Activated CD8-positive, alpha-beta memory T cell treated with anti-CD3 and anti-CD28 coated beads for 36 hours (primary cell): ENCODE measurements at regions not wholly inside any gene's neighbourhood (a gene's known extent, or its start where the extent isn't known, plus 50 kb on each side); places are given as distances from the start of the nearest gene placed in this dataset.

Experiments used
- CTCF ChIA-PET: fragments of 350-600 bp; sonication (Branson Sonifier 250); formaldehyde crosslinking; loops from one replicate; lab custom pipeline; 2021; ENCODE audit warnings: antibody characterized with exemption; lab: Charles Lee
- POLR2A ChIA-PET: fragments of 350-600 bp; sonication (Branson Sonifier 250); formaldehyde crosslinking; loops from one replicate; lab custom pipeline; 2021; ENCODE audit warnings: antibody characterized with exemption; lab: Charles Lee

DNA sequence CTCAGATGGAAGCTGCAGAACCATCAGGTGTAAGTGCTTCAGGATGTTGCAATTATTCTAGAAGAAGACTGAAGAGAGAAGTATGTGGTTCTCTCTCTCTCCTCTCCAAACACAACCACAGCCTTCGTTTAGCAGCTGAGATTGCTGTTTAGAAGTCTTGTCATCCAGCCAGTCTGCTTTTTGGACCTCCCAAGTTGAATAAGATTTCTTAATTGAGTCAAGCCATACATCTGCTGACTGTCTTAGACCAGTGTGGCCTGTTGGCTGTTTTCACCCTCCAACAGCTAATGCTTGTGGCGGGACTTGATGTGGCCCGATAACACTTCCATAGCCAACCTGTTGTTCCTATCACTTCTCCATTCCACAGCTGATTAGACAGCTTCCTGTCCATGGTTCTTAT is 91.3 kb upstream of the TMEM17 start:
- CTCF ChIA-PET: no interaction called here
- POLR2A ChIA-PET: no interaction called here

DNA sequence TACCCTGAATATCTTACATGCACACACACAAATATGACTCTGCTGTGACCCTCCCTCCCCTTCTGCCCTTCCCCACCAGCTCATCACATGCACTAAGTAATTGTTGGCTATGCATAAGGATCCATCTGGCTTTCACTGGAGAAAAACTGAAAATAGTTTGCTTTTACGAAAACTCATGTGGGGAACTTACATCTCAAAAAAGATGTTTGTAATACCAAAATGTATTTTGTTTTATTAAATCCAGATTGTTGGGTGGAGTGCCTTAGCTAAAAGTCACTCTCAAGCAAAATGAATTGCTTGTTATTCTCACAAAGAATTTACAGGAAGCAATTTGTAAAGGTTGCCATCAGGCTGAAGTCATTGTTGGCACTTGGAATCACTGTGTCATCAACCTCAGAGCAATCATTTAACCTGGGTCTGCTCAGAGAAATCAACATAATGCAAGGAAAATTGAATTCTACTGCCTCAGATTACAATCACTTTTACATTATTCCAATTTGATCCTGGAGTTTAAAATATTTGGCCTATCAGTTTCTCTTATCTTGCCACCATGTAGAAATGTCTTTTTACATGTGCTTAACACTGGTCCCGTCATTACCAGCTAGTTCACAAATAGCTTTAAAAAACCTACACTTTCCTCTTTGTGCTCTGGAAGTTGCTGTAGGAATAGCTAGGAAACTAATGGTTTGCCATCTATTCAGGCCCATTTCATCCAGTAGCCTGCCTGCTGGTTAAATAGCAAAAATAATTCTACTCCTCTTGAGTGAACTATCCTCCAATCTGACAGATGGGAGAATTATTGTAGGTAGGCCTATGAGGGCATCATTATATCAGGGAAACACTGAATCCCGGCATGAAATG is 90.3 kb upstream of the TMEM17 start:
- CTCF ChIA-PET: no interaction called here
- POLR2A ChIA-PET: no interaction called here

DNA sequence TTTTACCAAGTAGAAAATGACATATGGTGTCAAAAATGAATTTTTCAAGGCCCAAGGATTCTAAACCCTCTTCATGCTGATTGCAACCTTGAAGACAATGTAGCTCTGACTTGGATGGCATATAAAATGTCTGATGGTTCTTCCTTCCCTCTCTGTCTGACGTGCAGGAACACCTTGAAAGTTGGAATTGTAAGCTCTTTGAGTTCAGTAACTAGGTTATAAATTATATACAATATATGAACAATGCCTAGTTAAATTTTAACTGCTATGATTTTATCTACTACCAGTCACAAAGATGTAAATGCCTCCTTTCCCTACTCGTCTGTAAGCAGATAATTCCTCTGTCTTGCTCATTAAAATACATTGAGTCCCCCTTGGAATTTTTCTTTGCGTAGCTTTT is 89.5 kb upstream of the TMEM17 start:
- ChIA-PET CTCF (no interaction called here), POLR2A (no interaction called here)

DNA sequence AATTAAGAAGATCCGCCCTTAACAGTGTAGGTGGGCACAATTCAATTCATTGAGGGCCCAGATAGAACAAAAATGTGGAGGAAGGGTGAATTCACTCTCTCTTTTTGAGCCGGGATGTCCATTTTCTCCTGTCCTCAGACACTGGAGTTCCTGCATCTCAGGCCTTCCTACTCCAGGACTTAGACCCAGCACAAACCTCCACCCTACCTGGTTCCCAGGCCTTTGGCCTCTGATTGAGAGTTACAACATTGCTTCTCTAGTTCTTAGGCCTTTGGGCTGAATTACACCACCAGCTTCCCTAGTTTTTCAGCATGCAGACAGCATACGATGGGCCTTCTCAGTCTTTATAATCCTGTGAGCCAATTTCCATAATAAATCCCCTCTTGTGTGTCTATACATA is 87.8 kb upstream of the TMEM17 start:
- ChIA-PET CTCF (no interaction called here), POLR2A (no interaction called here)

DNA sequence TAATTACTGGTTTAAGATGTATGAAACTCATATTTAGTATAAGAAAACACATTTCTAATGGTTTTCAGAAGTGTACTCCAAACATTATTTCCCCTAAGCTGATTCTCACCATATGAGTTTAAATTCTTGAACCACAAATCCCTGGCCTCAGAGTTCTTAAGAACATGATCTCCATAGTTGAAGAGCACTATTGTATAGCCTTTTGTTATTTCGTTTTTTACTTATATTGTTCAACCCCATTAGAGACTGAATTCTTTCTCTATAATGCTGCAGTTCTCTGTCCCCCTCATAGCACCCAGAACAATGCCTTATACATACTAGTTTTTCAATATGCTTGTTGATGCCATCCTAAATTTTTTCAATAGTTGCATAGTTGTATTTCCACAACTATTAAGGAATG is 85.5 kb upstream of the TMEM17 start:
- CTCF ChIA-PET: no interaction called here

DNA sequence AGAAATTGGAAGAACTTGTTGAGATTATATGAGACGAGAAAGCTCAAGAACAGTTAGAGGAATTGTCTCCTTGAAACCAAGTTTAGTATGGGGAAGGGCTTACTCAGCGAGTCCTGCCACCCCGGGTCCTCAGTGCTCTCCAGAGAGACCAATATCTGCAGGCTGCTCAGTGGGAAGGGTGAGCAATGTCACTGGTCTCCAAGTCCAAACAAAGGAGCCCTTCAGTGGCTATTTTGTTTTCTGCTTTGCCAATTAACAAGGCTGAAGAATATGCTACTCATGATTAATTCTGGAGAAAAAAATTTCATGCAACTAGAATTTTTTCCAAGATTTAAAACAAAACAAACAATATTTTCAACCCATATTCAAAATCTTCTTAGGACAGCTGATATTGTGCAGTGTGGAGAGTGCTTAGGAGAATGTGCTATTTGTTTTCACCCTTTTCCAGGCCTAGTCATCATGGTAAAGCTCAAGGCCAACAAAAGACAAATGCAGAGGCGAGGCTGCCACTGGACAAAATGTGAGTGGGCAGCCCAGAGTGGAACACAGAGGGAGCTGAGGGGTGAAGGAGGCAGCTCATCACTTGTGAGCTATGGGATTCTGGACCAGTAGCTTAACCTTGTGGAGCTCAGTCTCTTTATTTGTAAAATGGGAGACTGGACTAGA is 83.8 kb upstream of the TMEM17 start:
- POLR2A ChIA-PET: no interaction called here
- CTCF ChIA-PET: no interaction called here

More for the DNA sequence above, 85.5 kb upstream of the TMEM17 start:
- POLR2A ChIA-PET: no interaction called here

DNA sequence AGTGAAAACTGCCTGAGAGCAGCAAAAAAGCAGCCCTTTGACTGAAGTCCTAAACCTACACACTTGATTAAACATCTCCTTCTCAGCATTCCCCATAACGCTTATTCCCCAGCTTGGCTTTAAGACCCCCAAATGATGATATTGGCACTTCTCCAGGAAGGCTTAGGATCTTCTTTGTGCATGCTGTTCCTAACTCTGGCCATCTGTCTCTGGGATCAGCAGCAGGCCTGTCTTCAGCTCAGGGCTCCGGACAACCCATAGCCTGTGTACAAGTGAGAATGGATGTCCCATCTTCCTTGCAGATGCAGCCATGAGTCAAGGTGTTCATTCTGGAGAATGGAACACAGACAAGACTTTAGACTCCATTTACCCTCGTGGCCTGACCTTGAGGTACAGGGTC is 81.6 kb upstream of the TMEM17 start:
- POLR2A ChIA-PET: no interaction called here
- CTCF ChIA-PET: no interaction called here

DNA sequence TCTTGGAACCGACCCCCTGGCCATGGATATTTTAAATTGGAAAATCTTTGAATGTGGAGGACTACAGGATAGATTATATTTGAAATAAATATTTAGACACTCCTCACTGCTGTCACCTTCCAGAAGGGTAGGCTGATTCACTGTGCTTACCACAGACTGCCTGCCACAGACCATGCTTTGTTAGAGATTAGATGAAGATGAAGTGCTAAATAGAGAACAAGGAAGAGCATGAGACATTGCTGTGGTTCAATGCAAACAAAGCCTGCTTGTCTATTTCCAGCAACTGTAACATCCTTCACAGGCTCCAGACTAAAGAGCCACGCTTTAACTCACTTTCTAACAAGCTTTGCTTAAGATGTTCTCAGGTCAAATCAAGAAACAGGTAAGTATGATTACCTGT is 81.0 kb upstream of the TMEM17 start:
- CTCF ChIA-PET: no interaction called here
- POLR2A ChIA-PET: no interaction called here

DNA sequence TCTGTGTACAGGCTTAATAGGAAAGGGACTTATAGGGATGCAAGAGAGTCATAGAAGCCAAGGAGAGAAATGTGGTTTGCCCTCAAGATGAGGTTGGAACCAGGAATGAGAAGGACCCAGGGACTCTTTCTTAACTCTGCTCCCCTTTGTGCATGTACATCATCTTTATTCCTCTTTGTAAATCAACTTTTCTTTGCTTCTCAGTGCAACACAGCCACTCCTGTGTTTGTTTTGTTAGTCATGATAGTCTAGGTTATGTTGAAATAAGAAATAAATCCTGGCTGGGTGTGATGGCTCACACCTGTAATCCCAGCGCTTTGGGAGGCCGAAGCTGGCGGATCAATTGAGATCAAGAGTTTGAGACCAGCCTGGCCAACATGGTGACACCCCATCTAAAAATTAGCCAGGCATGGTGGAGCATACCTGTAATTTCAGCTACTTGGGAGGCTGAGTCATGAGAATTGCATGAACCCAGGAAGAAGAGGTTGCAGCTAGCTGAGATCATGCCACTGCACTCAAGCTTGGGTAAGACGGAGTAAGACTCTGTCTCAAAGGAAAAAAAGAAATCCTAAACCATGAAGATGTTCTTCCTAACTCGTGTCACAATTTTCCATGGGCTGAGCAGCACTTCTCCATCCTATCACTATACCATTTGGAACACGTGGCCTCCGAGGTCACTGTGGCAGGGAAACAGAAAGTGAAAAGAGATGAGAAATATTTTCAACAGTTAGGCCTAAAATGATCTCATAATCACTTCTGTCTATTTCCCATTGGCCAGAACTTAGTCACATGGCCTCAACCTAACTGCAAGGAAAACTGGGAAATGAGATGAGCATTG is 73.0 kb upstream of the TMEM17 start:
- CTCF ChIA-PET: no interaction called here
- POLR2A ChIA-PET: no interaction called here

DNA sequence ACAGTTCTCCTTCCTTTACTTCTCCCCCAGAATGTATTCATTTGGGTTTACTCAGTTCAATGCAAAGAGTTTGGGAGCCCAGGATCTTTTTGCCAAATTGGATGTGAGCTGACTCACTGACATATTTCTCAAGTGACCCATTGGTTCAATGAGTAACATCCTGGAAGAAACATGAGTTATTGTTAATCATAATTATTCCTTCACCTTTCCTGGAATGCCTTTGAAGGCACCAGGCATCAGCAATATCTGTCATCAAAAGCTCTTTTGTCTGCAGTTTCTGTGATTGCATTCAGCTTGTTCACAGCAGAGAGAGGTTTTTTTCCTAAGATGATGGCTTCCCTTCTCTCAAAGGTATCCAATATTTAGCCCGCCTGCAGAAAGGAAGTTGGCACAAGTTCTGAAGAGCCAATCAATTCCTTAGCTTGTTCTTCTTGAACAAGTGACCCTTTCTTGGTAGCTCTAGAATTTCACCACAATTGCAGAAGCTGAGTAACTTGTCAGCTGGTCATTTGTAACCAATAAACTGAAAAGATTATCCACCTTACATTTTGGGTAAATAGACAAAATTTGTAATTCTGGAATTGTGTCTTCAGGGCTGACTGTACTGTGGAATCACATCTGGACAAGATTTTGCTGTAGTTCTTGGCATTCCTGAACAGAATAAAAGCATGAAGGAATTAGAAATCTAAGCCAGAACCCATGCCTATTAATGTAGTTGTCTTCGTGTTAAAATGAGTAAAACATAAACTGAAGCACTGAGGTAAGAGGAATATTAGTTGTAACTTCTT is 72.2 kb upstream of the TMEM17 start:
- CTCF ChIA-PET: no interaction called here
- POLR2A ChIA-PET: interaction anchor here (0.6 kb wide), 1 partner anchor 9 kb away, joined by 9 read pairs; no protein-coding TSS in a partner anchor

DNA sequence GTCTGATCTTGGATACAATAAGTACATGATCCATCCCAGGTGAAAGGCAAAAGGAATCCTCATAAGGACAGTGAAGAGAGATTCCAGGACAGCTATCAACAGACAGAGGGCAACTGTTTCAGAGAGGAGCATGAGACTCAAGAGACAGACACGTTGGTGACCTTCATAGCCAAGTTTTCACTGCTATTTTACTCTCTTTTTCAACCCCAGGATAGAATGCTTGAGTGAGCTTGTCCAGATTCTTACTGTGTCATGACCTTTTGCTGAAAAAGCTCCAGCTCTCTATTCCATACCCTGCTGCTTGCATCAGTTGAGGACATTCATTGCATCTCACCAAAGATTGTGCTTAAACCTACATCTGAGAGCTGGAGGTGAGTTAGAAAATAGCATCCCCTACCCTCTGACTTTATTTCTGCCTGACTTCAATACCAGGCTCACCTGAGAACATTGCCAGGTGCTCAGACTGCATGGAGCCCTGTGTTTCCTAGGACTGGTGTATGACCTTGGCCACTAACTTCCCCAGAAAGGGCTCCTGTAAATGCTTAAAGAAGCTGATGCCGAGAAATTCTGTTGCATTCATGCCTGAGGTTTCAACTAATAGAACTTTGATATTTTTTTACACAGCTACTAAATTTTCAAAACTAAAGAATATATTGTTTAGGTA is 70.4 kb upstream of the TMEM17 start:
- ChIA-PET POLR2A (no interaction called here), CTCF (interaction anchor here (0.9 kb wide), 1 partner anchor 11 kb away, joined by 3 read pairs; no protein-coding TSS in a partner anchor)

DNA sequence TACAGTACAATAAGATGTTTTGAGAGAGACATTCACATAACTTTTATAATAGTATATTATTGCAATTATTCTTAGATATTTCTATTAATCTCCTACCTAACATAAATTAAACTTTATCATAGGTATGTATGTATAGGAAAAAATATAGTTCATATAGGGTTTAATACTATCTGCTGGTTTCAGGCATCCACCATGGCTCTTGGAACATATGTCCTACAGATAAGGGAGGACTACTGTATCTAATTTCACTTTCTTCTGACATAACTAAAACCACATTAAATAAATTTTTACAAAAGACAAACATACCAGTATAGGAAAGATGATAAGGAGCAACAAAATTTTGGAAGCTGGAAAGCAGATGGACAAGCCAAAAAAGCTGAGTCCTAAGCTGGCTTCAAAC is 67.9 kb upstream of the TMEM17 start:
- CTCF ChIA-PET: no interaction called here
- POLR2A ChIA-PET: no interaction called here

DNA sequence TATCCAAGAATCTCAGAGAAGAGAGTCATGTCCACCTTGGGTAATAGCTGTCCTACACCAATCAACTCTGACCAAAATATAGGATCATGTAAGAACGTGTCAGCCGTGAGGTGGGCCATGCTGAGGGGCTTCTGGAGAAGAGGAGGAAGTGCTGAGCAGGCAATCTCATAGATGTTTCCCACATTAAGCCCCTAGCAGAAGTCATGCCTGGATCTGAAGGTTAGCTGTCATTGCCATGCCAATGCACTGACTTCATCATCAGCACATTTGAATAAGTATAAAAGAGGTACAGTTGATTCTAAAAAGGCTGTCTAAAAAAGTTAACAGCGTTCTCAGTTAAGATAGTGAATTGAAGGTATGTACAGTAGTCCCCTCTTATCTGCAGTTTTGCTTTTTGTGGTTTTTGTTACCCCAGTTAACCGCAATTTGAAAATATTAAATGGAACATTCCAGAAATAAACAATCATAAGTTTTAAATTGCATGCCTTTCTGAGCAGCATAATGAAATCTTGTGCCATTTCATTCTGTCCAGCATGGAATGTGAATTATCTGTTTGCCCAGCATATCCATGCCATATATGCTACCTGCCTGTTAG is 67.2 kb upstream of the TMEM17 start:
- POLR2A ChIA-PET: no interaction called here
- CTCF ChIA-PET: no interaction called here

DNA sequence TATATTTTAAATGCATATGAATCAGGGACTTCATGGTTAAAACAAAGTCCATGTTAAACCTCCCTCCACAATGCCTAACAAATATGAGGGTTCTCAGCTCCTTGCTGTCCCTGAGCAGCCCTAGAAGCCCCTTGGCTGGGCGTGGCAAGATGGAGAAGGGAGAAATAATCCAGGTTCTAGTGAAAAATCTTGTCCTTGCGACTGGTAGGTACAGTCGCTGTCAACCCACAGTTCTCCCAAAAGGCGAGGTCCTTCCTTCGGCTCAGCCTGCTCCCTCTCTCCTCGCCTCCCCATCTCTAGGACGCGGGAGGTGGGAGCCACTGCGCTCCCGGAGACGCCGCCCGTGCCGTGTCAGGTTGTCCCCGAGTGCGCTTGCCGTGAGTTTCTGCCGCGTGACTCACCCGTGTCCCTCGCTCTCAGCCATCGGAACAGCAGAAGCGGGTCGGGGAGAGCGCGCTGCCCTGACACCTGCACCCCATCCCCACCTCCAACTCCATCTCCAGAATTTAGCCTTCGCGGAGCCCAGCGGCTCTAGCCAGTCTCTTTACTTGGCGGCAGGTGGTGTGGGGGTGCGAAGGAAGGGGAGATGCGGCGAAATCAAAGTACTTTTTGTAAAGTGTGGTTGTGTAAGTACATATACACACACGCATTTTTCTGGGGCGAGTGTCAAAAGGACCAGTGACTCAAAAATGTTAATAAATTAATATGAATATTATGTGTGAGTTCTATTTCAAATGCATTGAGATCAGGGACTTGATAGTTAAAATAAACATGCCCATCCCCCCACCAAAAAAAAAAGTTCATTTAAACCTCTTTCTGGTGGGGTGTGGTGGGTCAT is 65.1 kb upstream of the TMEM17 start:
- ChIA-PET POLR2A (no interaction called here), CTCF (no interaction called here)

DNA sequence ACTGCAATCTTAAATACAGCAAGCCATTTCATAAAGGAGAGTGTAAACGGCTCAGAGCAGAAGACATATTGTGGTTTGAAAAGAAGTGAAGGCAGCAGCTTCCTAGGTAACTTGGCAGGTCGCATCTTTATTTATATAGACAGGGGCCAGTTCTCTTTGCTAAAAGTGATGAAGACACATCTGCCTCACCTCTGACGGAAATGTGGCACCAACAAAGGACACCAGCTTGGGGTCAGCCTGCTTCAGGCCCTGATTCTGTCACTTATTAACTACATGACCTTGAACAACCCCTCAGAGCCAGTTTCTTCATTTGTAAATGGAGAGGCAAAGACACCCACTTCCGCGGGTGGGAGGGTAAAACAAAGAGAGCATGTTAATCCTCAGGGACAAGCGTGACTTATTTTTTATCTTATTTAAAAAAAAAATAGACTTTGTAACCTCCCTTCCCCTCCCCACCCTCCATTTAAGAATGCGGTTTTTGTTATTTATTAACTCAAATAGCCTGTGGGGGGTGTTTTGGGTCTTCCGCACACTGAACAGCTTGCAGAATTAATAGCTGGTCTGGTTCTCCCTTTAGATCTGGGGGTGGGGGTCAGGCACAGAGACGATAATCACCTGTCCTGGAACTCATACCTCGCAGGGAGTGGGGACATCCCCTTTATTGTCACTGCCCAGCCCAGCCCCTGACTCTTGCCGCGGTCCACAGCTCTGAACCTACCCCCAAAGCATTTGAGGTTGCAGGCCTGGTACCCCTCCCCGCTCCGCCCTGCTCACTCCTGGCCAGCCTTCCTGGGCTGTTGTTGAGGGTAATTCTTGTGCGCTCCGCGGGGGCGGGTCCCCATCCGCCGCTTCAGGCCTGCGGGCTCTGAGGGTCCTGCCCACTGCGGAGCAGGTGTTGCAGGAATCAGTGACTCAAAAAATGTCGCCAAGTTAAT is 64.2 kb upstream of the TMEM17 start:
- ChIA-PET POLR2A (no interaction called here), CTCF (no interaction called here)

DNA sequence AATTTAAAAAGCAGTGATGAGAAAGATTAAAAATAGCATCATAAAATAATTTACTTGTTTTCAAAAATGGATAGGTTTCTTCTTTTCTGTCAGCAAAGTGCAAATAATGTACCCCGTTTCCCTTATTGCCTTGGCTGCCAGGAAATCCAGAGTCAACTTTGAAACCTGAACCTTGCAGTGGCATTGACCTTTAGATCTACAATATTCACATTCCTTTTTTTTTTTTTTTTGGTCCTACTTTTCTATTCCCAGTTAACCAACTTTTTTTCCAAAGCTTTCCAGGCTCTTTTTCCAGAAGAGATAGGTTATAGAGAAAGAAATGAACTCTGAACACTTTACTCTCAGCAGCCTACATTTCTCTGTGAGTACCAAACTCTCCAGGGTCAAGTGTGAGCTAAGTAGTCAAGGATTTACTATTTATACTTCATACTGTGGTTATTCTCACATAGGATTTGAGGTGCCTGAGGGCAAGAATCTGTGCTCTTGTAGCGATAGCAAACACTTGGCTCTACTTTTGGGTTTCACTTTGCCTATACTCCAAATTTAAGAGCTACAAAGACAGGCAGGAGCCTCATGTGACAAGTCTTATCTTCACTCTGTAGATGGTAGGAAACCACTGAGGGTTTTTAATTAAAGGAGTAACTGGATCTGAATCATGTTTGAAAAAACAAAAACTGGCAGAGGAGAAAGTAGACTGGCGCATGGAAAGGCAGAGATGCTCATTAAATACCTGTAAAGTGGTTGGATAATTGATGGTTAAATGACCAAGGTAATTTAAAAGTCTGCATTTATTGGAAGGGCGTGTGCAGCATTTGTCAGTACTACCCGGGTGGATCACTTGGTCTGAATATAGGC is 63.2 kb upstream of the TMEM17 start:
- ChIA-PET CTCF (no interaction called here), POLR2A (interaction anchor here (0.7 kb wide), 1 partner anchor 9 kb away, joined by 9 read pairs; no protein-coding TSS in a partner anchor)
